GM23338 (cell line): ENCODE measurements at regions not wholly inside any gene's neighbourhood (a gene's known extent, or its start where the extent isn't known, plus 50 kb on each side); places are given as distances from the start of the nearest gene placed in this dataset.

Source experiments
- ATAC-seq: fragments of 200-7000 bp; cut with Tn5 transposase; 3 replicates; pipeline ENCODE4 v1.9.1; 2020
- DNase-seq: peaks from one replicate; pipeline ENCODE4 v3.0.0-alpha.2; 2015; ENCODE audit warnings: low spot score
- H2AFZ ChIP-seq: fragments of 200-600 bp; sonication (generic); 2 replicates; pipeline ENCODE4 v1.8.0; 2016; ENCODE audit warnings: antibody characterized with exemption, mild to moderate bottlenecking, moderate library complexity
- H3F3A ChIP-seq: fragments of 200-600 bp; sonication (generic); replicated peaks from 2 replicates; pipeline ENCODE4 v1.8.0; 2017; ENCODE audit warnings: antibody characterized with exemption, mixed run types, low read depth
- H3K27ac ChIP-seq: fragments of 200-600 bp; sonication (generic); 2 replicates; pipeline ENCODE4 v1.6.1; 2016; ENCODE audit warnings: low read depth
- H3K27me3 ChIP-seq: fragments of 200-600 bp; sonication (generic); 2 replicates; pipeline ENCODE4 v1.8.0; 2016; ENCODE audit warnings: mild to moderate bottlenecking, mixed run types, moderate library complexity; ENCODE audit not compliant: insufficient read depth
- H3K36me3 ChIP-seq: fragments of 200-600 bp; sonication (generic); 2 replicates; pipeline ENCODE4 v1.8.0; 2016; ENCODE audit warnings: mild to moderate bottlenecking; ENCODE audit not compliant: insufficient read depth
- H3K4me1 ChIP-seq: fragments of 200-600 bp; sonication (generic); 2 replicates; pipeline ENCODE4 v1.8.0; 2016; ENCODE audit warnings: mild to moderate bottlenecking, moderate library complexity; ENCODE audit not compliant: insufficient read depth
- H3K4me2 ChIP-seq: fragments of 200-600 bp; sonication (generic); 2 replicates; pipeline ENCODE4 v1.7.1; 2017; ENCODE audit warnings: mixed run types
- H3K4me3 ChIP-seq: fragments of 200-600 bp; sonication (generic); 2 replicates; pipeline ENCODE4 v1.6.1; 2016; ENCODE audit warnings: mixed run types
- H3K79me2 ChIP-seq: fragments of 200-600 bp; sonication (generic); replicated peaks from 2 replicates; pipeline ENCODE4 v1.8.0; 2017; ENCODE audit warnings: mild to moderate bottlenecking; ENCODE audit not compliant: insufficient read depth
- H3K9me2 ChIP-seq: fragments of 200-600 bp; sonication (generic); 2 replicates; pipeline ENCODE4 v1.8.0; 2017; ENCODE audit not compliant: insufficient read depth
- H4K20me1 ChIP-seq: fragments of 200-600 bp; sonication (generic); replicated peaks from 2 replicates; pipeline ENCODE4 v1.8.0; 2017; ENCODE audit warnings: mild to moderate bottlenecking; ENCODE audit not compliant: insufficient read depth
- H3K27ac Mint-ChIP-seq: 2 replicates; pipeline ENCODE4 v1.8.0; 2020; ENCODE audit warnings: inconsistent platforms, mild to moderate bottlenecking, moderate library complexity, mixed read lengths
- H3K27me3 Mint-ChIP-seq: 3 replicates; pipeline ENCODE4 v1.8.0; 2022; ENCODE audit warnings: low read depth, mild to moderate bottlenecking, moderate library complexity, mixed read lengths, inconsistent platforms; ENCODE audit not compliant: insufficient read depth, poor library complexity
- H3K36me3 Mint-ChIP-seq: 3 replicates; pipeline ENCODE4 v1.8.0; 2021; ENCODE audit warnings: low read depth, mild to moderate bottlenecking, inconsistent platforms, moderate library complexity, mixed read lengths
- H3K4me1 Mint-ChIP-seq: 3 replicates; pipeline ENCODE4 v1.8.0; 2020; ENCODE audit warnings: mild to moderate bottlenecking, inconsistent platforms, mixed read lengths
- H3K4me3 Mint-ChIP-seq: 3 replicates; pipeline ENCODE4 v1.8.0; 2021; ENCODE audit warnings: moderate library complexity, mild to moderate bottlenecking, inconsistent platforms, mixed read lengths
- H3K9me3 Mint-ChIP-seq: 3 replicates; pipeline ENCODE4 v1.8.0; 2020; ENCODE audit warnings: moderate library complexity, mild to moderate bottlenecking, inconsistent platforms, mixed read lengths
- CREB1 ChIP-seq: fragments of 250-450 bp; sonication (Bioruptor Pico); IDR thresholded peaks from 2 replicates; pipeline ENCODE4 v1.5.0; 2020; ENCODE audit warnings: low read depth, mild to moderate bottlenecking, moderate library complexity
- EZH2 ChIP-seq: fragments of 200-600 bp; sonication (generic); IDR thresholded peaks from one replicate; pipeline ENCODE4 v1.8.0; 2017; ENCODE audit warnings: antibody characterized with exemption, mild to moderate bottlenecking, low read depth; ENCODE audit not compliant: unreplicated experiment
- EZH2phosphoT487 ChIP-seq: fragments of 200-600 bp; sonication (generic); IDR thresholded peaks from one replicate; pipeline ENCODE4 v1.8.1; 2018; ENCODE audit warnings: antibody characterized with exemption; ENCODE audit not compliant: unreplicated experiment
- JUNB ChIP-seq: IDR thresholded peaks from one replicate; pipeline ENCODE4 v1.6.1; 2016; ENCODE audit warnings: antibody characterized with exemption; ENCODE audit not compliant: unreplicated experiment
- NANOG ChIP-seq: IDR thresholded peaks from 2 replicates; pipeline ENCODE4 v1.6.1; 2016; ENCODE audit warnings: antibody characterized with exemption, borderline replicate concordance
- POLR2AphosphoS5 ChIP-seq: IDR thresholded peaks from 2 replicates; pipeline ENCODE4 v1.6.1; 2016; ENCODE audit warnings: antibody characterized with exemption, low read depth
- STAT1 ChIP-seq: IDR thresholded peaks from one replicate; pipeline ENCODE4 v1.6.1; 2016; ENCODE audit warnings: antibody characterized with exemption; ENCODE audit not compliant: unreplicated experiment
- ZNF114 ChIP-seq: fragments of 250-450 bp; sonication (Bioruptor Pico); IDR thresholded peaks from 2 replicates; pipeline ENCODE4 v1.5.0; 2020; ENCODE audit warnings: mild to moderate bottlenecking, moderate library complexity
- ZNF331 ChIP-seq: fragments of 250-450 bp; sonication (Bioruptor Pico); IDR thresholded peaks from 2 replicates; pipeline ENCODE4 v1.5.0; 2020; ENCODE audit warnings: low read depth, mild to moderate bottlenecking, moderate library complexity
- TF ChIP-seq, protein P1 (sequence below): fragments of 250-450 bp; sonication (Bioruptor Pico); IDR thresholded peaks from 2 replicates; pipeline ENCODE4 v1.5.0; 2020; ENCODE audit warnings: mild to moderate bottlenecking, moderate library complexity
- TF ChIP-seq, protein P2 (sequence below): IDR thresholded peaks from 2 replicates; pipeline ENCODE4 v1.6.1; 2016; ENCODE audit warnings: antibody characterized with exemption
- TF ChIP-seq, protein P3 (sequence below), 2 experiments: fragments of 200-600 bp in 1 of 2; sonication (generic) in 1 of 2; conservative IDR thresholded peaks; 2 replicates each; pipeline versions ENCODE4 v1.5.1 to v1.6.1; 2016 to 2017; ENCODE audit warnings: antibody characterized with exemption in 2 of 2, low read depth in 2 of 2, mild to moderate bottlenecking in 2 of 2, moderate library complexity in 1 of 2

DNA sequence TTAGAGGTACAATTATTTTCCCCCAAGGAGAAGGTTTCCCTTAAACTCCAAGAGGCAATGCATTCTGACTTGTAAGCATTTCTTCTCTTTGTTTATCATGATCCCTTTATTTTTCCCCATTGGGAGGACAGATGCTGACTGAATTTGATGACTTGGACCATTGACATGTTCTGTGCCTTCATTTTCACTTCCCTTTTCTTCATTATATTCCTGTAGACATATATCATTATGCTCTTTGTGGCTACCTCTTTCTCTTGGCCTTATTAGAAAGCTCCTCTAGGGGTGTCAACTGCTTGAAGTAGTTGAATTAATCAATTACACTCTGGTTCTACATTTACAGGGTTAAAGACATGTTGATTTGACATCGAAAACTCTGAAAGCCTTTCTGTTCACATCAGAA, 330.0 kb upstream of the DCC start (continued):
- TF ChIP-seq, protein P1, sequence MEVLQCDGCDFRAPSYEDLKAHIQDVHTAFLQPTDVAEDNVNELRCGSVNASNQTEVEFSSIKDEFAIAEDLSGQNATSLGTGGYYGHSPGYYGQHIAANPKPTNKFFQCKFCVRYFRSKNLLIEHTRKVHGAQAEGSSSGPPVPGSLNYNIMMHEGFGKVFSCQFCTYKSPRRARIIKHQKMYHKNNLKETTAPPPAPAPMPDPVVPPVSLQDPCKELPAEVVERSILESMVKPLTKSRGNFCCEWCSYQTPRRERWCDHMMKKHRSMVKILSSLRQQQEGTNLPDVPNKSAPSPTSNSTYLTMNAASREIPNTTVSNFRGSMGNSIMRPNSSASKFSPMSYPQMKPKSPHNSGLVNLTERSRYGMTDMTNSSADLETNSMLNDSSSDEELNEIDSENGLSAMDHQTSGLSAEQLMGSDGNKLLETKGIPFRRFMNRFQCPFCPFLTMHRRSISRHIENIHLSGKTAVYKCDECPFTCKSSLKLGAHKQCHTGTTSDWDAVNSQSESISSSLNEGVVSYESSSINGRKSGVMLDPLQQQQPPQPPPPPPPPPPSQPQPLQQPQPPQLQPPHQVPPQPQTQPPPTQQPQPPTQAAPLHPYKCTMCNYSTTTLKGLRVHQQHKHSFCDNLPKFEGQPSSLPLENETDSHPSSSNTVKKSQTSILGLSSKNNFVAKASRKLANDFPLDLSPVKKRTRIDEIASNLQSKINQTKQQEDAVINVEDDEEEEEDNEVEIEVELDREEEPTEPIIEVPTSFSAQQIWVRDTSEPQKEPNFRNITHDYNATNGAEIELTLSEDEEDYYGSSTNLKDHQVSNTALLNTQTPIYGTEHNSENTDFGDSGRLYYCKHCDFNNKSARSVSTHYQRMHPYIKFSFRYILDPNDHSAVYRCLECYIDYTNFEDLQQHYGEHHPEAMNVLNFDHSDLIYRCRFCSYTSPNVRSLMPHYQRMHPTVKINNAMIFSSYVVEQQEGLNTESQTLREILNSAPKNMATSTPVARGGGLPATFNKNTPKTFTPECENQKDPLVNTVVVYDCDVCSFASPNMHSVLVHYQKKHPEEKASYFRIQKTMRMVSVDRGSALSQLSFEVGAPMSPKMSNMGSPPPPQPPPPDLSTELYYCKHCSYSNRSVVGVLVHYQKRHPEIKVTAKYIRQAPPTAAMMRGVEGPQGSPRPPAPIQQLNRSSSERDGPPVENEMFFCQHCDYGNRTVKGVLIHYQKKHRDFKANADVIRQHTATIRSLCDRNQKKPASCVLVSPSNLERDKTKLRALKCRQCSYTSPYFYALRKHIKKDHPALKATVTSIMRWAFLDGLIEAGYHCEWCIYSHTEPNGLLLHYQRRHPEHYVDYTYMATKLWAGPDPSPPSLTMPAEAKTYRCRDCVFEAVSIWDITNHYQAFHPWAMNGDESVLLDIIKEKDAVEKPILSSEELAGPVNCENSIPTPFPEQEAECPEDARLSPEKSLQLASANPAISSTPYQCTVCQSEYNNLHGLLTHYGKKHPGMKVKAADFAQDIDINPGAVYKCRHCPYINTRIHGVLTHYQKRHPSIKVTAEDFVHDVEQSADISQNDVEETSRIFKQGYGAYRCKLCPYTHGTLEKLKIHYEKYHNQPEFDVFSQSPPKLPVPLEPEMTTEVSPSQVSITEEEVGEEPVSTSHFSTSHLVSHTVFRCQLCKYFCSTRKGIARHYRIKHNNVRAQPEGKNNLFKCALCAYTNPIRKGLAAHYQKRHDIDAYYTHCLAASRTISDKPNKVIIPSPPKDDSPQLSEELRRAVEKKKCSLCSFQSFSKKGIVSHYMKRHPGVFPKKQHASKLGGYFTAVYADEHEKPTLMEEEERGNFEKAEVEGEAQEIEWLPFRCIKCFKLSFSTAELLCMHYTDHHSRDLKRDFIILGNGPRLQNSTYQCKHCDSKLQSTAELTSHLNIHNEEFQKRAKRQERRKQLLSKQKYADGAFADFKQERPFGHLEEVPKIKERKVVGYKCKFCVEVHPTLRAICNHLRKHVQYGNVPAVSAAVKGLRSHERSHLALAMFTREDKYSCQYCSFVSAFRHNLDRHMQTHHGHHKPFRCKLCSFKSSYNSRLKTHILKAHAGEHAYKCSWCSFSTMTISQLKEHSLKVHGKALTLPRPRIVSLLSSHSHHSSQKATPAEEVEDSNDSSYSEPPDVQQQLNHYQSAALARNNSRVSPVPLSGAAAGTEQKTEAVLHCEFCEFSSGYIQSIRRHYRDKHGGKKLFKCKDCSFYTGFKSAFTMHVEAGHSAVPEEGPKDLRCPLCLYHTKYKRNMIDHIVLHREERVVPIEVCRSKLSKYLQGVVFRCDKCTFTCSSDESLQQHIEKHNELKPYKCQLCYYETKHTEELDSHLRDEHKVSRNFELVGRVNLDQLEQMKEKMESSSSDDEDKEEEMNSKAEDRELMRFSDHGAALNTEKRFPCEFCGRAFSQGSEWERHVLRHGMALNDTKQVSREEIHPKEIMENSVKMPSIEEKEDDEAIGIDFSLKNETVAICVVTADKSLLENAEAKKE: no peak
- no peak for TF ChIP-seq EZH2phosphoT487
- no peak for TF ChIP-seq NANOG
- no peak for TF ChIP-seq STAT1
- TF ChIP-seq POLR2AphosphoS5: no peak
- no peak for TF ChIP-seq CREB1 (CRISPR knock-in tag)
- no peak for TF ChIP-seq EZH2
- no peak for TF ChIP-seq JUNB

DNA sequence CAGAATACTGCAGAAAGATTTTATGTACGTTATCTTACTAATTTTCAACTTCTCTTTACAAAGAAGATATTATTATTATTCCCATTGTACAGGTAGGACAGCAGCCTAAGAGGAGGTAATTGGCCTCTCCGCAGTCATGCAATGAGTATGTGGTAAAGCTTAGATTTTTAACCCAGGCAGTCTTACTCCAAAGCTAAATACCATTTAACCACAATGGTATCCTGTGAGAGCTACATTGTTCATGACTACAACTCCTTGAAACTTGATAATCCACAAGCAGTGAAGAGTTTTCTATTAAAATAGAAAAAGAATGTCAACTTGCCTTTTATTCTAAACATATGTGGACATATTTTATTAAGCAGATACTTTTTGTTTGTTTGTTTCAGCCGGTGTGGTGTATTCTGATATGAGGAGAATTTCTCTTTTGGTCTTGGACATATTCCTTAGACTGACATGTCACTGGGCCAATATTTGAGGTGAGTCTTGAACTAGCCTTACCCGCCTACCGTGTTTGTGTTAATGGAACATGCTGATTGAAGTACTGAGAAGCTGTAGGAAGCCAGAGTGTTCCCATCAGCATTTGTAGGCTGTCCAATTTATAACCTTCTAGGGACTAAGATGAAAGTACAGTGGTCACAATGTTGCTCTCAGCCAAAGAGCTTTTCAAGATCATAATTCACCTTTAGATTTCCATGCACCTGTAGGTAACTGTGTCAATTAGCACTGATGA, 293.9 kb upstream of the DCC start:
- Histone ChIP-seq H3K79me2 (no peaks in the 10 kb centered on the region), H3F3A (no peaks in the 10 kb centered on the region), H3K27me3 (no peaks in the 10 kb centered on the region), H3K36me3 (no peaks in the 10 kb centered on the region), H4K20me1 (no peaks in the 10 kb centered on the region), H3K27ac (no peak overlapping the region), H3K4me2 (no peak overlapping the region), H3K4me1 (no peaks in the 10 kb centered on the region), H3K4me3 (no peak overlapping the region), H2AFZ (no peak overlapping the region), H3K9me2 (no peaks in the 10 kb centered on the region; the same call in 1 of the 2 replicates)
- DNase-seq: no peak
- Mint-ChIP-seq H3K36me3 (no peaks in the 10 kb centered on the region), H3K4me3 (no peak overlapping the region), H3K27ac (no peak overlapping the region), H3K4me1 (peaks cover 2% of the 10 kb centered on the region; the same call in 1 of the 3 replicates), H3K27me3 (peaks cover 1% of the 10 kb centered on the region), H3K9me3 (no peaks in the 10 kb centered on the region)
- ATAC-seq: no peak
- TF ChIP-seq JUNB: no peak
- no peak for TF ChIP-seq CREB1 (CRISPR knock-in tag)
- TF ChIP-seq, protein P2, sequence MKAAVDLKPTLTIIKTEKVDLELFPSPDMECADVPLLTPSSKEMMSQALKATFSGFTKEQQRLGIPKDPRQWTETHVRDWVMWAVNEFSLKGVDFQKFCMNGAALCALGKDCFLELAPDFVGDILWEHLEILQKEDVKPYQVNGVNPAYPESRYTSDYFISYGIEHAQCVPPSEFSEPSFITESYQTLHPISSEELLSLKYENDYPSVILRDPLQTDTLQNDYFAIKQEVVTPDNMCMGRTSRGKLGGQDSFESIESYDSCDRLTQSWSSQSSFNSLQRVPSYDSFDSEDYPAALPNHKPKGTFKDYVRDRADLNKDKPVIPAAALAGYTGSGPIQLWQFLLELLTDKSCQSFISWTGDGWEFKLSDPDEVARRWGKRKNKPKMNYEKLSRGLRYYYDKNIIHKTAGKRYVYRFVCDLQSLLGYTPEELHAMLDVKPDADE: no peak
- no peak for TF ChIP-seq POLR2AphosphoS5
- TF ChIP-seq EZH2phosphoT487: no peak
- TF ChIP-seq ZNF331: no peak
- TF ChIP-seq, protein P3, sequence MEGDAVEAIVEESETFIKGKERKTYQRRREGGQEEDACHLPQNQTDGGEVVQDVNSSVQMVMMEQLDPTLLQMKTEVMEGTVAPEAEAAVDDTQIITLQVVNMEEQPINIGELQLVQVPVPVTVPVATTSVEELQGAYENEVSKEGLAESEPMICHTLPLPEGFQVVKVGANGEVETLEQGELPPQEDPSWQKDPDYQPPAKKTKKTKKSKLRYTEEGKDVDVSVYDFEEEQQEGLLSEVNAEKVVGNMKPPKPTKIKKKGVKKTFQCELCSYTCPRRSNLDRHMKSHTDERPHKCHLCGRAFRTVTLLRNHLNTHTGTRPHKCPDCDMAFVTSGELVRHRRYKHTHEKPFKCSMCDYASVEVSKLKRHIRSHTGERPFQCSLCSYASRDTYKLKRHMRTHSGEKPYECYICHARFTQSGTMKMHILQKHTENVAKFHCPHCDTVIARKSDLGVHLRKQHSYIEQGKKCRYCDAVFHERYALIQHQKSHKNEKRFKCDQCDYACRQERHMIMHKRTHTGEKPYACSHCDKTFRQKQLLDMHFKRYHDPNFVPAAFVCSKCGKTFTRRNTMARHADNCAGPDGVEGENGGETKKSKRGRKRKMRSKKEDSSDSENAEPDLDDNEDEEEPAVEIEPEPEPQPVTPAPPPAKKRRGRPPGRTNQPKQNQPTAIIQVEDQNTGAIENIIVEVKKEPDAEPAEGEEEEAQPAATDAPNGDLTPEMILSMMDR (conservative IDR thresholded peaks at IDR 0.05; ENCODE audit: low read depth in 2 of 2): no peak
- TF ChIP-seq NANOG: no peak
- no peak for TF ChIP-seq ZNF114 (CRISPR knock-in tag)
